ENCODE measurements at regions not wholly inside any gene's neighbourhood (a gene's known extent, or its start where the extent isn't known, plus 50 kb on each side); places are given as distances from the start of the nearest gene placed in this dataset.
"Not testable (repeated sequence)": the region's sequence is repeated elsewhere in the genome, so short reads cannot be mapped to it uniquely, and the experiment has no call there.

- DNase-seq, result no peak
Measured at GRCh38 chr4:38386005-38386551, 277.9 kb upstream of the KLF3 start.

GRCh38 chr4:38386654-38387188 lies 277.3 kb upstream of the KLF3 start:
- DNase-seq, result no peak

- DNase-seq, result no peak
Measured at GRCh38 chr4:38387348-38387747, 276.7 kb upstream of the KLF3 start.

DNA sequence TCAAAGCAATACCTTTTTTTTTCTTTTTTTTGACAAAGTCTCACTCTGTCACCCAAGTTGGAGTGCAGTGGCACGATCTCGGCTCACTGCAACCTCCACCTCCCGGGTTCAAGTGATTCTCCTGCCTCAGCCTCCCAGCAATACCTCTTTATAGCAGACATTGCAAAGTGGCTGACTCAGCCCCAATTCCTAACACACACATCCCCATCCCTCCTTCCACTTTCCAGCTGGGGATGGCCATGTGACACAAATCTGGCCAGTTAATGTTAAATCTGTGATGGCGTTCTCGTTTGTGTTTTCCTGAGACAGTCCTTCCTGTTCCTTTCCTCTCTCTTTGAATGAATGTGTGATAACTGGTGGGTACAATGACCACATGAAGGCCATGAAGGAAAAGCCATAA lies 276.2 kb upstream of the KLF3 start:
- DNase-seq, result no peak

- not testable (repeated sequence) for DNase-seq
Measured at GRCh38 chr4:38388907-38389306, 275.1 kb upstream of the KLF3 start.

- no peak for DNase-seq
Measured at GRCh38 chr4:38390969-38391545, 272.9 kb upstream of the KLF3 start.

DNA sequence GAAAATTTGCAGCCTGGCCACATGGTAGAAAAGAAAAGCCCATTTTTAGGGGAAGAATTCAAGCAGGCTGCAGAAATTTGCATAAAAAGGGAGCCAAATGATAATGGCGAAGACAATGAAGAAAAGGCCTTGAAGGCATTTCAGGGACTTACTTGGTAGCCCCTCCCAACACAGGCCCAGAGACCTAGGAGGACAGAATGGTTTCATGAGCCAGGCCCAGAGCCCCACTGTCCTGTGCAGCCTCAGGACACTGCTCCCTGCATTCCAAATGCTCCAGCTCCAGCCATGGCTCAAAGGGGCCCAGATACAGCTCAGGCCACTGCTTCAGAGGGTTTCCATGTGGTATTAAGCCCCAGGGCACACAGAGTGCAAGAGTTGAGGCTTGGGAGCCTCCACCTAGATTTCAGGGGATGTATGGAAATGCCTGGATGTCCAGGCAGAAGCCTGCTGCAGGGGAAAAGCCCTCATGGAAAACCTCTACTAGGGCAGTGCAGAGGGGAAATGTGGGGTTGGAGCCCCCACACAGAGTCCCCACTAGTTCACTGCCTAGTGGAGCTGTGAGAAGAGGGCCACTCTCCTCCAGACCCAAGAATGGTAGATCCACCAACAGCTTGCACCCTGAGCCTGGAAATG lies 271.7 kb upstream of the KLF3 start:
- DNase-seq, result no peak

- DNase-seq, result no peak
Measured at GRCh38 chr4:38396091-38396490, 267.9 kb upstream of the KLF3 start.

DNA sequence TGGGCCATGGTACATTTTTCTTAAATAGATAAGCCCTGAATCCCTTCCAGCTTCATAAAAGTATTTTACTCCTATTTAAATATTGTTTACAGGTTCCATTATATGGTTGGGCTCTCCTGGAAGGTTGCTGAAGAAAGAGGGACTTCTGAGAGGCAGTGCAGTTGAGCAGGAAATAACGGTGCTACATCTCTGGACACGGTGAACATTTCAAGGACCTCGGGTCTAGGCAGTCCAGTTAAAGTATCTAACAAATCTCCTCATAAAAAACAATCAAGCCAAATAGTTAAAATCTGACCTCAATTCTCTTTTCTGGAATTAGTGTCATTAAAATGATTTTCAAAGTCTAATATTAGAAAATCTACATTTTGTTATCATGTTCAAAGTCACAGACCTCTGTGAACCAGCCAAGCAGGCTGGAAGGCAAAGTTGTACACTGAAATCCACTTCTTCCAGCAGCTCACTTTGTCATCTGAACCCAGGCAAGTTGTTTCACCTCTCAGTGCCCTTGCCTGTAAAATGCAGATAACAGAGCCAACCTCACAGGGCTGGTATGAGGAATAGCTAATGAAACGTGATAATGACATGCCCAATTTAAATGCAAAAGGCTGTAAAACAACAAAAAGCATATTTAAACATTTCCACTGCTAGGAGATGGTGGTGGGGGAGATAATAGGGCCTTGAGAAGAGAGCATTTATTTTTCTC lies 267.0 kb upstream of the KLF3 start:
- DNase-seq, result no peak

DNA sequence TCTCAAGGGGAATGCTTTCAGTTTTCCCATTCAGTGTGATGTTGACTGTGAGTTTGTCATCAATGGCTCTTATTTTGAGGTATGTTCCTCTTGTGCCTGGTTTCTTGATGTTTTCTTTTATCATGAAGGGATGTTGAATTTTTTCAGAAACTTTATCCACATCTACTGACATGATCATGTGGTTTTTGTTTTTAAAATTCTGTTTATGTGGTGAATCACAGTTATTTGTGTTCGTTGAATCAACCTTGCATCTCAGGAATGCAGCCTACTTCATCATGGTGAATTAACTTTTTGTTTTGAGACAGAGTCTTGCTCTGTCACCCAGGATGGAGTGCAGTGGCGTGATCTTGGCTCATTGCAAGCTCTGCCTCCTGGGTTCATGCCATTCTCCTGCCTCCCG lies 263.1 kb upstream of the KLF3 start:
- no peak for DNase-seq

DNA sequence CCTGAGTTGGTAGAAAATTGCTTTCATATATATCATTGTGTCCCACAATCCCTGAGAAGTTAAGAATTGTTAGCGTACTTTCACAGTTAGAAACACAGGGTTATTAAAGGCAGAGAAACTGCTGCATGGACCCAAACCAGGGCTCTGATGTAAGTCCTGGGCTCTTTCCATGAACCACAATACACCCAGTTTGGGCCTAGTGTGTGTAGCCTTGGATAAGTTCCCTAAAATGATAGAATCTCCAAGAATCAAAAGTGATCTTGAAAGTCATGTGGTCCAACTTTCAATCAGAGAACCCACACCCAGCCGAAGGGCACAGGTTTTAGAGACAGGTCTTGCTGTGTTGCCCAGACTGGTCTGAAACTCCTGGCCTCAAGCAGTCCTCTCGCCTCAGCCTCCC lies 257.8 kb upstream of the KLF3 start:
- DNase-seq, result no peak

GRCh38 chr4:38409852-38410251 lies 254.1 kb upstream of the KLF3 start:
- no peak for DNase-seq

DNA sequence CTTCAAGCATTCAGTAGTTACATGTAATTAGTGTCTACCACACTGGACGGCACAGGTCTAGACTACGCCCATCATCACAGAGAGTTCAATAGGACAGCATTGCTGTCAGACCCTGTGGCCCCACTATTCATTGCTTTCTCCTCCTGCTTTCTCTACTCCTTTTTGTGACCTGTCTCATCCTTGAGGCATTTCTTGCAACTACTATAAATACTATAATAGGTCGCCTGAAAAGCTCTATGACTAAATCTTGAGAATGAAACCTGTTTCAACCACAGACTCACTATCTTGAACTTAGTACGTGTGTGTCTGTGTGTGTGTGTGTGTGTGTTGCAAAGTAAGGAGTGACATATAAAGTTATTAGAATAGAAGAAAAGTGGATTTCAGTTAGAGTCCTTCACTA lies 252.9 kb upstream of the KLF3 start:
- no peak for DNase-seq

DNA sequence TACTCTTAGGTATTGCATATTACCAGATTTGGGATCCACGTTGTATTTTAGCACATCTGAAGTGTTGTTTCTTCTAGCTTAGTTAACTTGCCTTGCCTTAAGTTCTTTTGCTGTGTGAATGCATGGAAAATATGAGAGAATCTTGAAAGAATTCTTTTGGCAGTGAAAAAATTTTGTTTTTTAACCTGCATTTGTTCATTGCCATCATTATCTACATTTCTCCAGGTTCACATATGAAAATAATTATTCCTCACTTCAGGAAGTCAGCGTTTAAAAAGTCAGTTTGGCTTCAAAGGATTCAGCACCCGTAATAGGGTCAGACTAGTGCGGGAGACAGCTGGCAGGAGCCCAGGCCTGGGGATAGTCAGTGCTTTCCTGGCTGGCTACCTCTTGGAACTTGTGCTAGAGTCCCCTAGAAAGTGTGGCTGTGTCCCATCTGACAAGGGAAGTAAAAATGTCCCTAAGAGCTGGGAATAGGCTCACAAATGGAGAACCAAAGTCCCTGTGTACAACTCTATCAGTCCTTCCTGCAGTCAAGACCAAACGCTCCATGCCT lies 251.9 kb upstream of the KLF3 start:
- DNase-seq, result no peak

DNA sequence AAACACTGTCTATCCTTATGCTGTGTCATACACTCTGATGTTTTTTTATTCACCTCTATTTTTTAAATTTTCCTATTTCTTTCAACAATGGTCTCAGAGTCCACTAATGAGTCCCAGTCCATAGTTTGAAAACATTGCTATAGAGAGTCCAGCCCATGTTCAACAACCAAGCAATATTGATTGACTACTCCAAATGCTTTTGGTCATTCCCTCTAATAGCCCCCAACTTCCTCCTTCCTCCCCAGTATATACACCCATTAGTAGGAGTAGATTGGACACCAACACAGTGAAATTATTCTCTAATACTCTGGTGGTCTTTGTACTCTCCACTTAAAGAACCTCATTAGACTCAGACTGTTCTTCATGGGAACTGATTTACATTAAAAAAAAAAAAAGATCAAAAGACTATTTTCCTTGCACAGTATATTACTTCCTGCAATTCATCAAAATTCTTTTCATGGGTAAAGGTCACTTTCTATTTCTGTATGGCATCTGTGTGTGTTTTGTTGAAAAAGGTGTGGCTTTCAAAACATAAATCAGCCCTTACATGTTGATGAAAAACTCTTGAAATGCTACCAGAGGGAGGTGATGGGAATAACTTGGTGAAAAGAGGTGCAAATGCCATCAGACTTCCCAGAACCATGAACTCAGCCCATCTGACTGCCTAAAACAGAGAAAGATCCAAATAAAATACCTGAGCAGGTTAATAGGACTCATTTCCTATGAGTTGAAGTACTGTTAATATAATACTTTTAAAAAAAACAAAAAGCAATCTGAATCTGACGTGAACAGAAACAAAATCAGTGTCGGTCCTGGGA lies 250.3 kb upstream of the KLF3 start:
- DNase-seq, result no peak

GRCh38 chr4:38414410-38414809 lies 249.6 kb upstream of the KLF3 start:
- no peak for DNase-seq

DNA sequence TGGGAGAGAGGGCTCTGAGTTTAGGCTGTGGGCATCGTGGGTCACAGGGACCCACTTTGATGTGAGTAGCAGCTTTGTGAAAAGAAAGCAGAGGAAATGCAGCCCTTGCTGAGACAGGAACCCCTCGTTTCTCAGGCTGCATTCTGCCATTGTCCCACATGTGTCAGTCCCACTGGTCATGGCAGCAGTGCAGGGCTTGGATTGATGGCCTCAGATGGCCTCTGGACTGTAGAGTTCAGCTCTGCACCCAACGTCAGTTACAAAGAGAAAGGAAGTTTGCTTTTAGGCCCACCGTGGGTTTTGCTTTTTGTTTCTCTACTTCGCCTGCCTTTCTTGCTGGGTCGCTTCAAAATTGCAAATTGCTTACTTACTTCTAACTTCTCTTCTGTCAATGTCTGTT lies 248.3 kb upstream of the KLF3 start:
- no peak for DNase-seq

DNA sequence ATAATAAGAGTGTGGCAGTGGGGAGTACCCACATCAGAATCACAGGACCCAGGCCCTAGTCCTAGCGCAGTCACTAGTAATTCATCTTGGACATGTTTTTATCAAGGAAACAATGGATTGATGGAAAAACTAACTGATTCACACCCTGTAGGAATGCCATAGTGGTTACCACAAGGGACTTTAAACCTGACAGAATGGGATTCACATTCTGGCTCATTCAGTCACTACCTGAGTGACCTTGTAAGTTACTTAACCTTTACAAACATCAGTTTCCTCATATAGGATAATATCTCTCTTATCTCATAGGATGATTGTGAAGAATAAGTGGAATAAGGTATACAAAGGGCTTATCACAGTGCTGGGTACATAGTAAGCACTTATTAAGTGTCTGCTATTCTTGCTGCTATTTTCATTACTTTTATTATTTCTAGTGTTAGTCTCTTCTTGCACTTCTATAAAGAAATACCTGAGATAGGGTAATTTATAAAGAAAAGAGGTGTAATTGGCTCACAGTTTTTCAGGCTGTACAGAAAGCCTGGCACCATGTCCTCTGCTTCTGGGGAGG lies 247.5 kb upstream of the KLF3 start:
- DNase-seq, result no peak

DNA sequence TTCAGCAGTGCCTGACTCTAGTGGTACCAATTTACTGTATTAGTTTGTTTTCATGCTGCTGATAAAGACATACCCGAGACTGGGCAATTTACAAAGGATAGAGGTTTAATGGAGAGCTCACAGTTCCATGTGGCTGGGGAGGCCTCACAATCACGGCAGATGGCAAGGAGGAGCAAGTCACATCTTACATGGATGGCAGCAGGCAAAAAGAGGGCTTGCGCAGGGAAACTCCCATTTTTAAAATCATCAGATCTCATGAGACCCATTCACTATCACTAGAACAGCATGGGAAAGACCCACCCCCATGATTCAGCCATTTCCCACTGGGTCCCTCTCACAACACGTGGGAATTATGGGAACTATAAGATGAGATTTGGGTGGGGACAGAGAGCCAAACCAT lies 243.7 kb upstream of the KLF3 start:
- DNase-seq, result not testable (repeated sequence)

DNA sequence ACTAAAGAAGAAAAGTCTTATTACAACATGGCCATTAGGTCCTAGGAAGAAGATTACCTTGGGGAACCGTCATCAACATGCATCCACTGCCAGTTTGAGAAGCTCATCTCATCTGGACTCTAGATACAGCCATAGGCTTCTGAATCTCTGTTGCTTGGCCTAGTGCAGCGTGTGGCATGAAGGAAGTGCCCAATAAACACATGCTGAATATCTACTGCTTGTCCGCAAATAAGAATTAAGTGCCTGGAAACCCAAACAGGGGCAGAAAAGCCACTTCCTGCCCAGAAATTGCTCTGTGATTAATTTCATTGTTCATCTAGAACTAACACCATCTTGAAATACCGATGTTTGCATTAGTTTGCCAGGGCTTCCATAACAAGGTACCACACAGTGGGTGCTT lies 241.1 kb upstream of the KLF3 start:
- no peak for DNase-seq

DNA sequence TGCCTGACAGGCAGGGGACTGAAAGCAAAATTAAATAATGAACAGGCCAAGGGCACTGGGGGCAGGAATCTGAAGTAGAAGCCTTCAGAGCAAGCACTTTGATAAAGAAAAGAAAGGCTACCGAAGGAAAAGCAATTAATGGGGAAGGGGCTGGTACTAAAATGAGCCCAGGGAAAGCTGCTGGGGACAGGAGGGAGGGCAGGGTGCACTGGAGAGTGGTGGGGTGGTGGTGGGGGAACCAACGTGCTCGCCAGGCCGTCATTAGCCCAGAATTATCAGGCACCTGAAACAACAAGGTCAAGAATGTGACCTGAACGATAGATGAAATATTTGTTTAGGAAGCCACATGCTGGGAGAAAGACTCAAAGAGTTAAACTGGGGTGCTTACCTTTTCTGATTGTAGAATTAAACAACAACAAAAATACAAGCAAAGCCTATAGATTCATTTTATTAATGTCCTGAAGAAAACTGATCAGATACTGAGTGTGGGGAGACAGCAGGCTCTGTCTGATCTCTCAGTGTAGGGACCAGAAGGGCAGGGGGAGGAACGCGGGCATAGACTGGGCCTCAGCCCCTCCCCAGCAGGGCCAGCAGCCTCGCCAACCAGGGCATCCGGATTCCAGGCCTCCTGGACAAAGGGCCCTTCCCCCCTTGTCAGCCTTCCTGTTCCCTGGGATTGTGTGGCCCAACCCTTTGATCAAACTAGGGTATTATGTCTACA lies 239.7 kb upstream of the KLF3 start:
- no peak for DNase-seq

- DNase-seq, result no peak
Measured at GRCh38 chr4:38426532-38426931, 237.5 kb upstream of the KLF3 start.
